BJ (cell line): ENCODE measurements at regions not wholly inside any gene's neighbourhood (a gene's known extent, or its start where the extent isn't known, plus 50 kb on each side); places are given as distances from the start of the nearest gene placed in this dataset.

Experiments used
- CTCF ChIA-PET: fragments of 350-600 bp; formaldehyde crosslinking; extraction: SDS; loops from one replicate; lab custom pipeline; 2021; ENCODE audit warnings: antibody characterized with exemption, inconsistent platforms; lab: Yijun Ruan, JAX
- POLR2A ChIA-PET: fragments of 300-600 bp; sonication (Branson Sonifier 250); formaldehyde crosslinking; extraction: SDS; loops from one replicate; lab custom pipeline; 2021; ENCODE audit warnings: antibody characterized with exemption; lab: Charles Lee
- DNase-seq: peaks from one replicate; pipeline ENCODE4 v3.0.0-alpha.2; 2011; ENCODE audit warnings: low read depth
- H3K27me3 ChIP-seq: 2 replicates; pipeline ENCODE4 v1.6.0; 2011; ENCODE audit warnings: low read length; ENCODE audit not compliant: control insufficient read depth, insufficient read depth
- H3K36me3 ChIP-seq: 2 replicates; pipeline ENCODE4 v1.5.1; 2011; ENCODE audit warnings: low read length; ENCODE audit not compliant: control insufficient read depth, insufficient read depth
- H3K4me3 ChIP-seq: 2 replicates; pipeline ENCODE4 v1.5.1; 2011; ENCODE audit warnings: low read depth, mild to moderate bottlenecking, control low read depth, low read length
- TF ChIP-seq, protein P1 (sequence below): IDR thresholded peaks from 2 replicates; pipeline ENCODE4 v1.5.1; 2011; ENCODE audit warnings: low read depth, mild to moderate bottlenecking, control low read depth, inconsistent platforms, low read length, moderate library complexity; ENCODE audit not compliant: insufficient read depth

DNA sequence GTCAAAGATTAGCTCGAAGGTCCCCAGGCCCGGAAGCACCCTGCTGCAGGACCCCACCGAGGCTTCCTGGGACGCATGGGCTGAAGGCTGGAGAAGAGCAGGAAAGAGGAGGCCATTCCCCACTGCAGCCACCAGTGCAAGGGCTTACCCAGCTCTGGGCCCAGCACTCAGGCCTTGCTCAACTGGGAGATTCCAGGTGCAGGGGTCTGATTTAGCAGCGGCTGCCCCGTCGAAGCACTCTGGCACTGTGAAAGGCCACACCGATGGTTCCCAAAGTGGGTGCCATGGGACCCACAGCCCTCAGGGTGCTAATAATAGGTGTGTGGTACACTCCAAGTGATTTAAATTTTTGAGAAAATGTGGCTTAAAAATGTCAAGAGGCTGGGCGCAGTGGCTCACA lies 130.9 kb downstream of the OAT start:
- H3K27me3 ChIP-seq: no peaks in the 10 kb centered on the region
- DNase-seq: no peak
- POLR2A ChIA-PET: no interaction called here
- H3K4me3 ChIP-seq: no peak overlapping the region
- TF ChIP-seq, protein P1, sequence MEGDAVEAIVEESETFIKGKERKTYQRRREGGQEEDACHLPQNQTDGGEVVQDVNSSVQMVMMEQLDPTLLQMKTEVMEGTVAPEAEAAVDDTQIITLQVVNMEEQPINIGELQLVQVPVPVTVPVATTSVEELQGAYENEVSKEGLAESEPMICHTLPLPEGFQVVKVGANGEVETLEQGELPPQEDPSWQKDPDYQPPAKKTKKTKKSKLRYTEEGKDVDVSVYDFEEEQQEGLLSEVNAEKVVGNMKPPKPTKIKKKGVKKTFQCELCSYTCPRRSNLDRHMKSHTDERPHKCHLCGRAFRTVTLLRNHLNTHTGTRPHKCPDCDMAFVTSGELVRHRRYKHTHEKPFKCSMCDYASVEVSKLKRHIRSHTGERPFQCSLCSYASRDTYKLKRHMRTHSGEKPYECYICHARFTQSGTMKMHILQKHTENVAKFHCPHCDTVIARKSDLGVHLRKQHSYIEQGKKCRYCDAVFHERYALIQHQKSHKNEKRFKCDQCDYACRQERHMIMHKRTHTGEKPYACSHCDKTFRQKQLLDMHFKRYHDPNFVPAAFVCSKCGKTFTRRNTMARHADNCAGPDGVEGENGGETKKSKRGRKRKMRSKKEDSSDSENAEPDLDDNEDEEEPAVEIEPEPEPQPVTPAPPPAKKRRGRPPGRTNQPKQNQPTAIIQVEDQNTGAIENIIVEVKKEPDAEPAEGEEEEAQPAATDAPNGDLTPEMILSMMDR: no peak
- CTCF ChIA-PET: interaction anchor here (0.7 kb wide), 1 partner anchor 162 kb away, joined by 3 read pairs; no protein-coding TSS in a partner anchor
- H3K36me3 ChIP-seq: no peaks in the 10 kb centered on the region

DNA sequence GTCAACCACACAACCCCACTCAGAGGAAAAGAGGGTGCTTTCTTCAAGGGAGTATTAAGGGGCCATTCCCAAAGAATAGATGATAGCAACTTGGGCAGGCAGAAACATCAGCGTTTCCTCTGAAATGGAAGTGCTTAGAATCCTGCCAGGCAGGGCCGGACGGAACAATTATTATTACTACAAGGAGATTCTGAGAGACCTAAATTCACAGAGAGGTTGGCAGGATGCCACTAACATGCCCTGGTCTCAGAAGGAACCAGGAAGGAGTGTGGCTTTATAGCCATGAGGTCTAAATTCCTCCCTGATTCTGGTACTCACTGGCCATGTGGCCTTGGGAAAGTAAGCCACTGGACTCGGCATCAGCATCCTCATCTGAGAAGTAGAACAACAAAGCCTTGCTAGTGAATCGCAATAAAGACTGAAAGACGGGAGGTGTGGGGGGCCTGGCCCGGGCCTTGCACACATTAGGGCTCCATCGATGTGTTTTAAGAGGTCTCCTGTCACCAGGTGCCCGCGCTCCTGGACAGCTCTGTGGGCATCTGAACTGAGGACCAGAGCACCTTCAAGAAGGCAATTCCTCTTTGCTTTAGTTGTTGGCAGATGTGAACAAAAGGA lies 131.5 kb downstream of the OAT start:
- POLR2A ChIA-PET: no interaction called here
- TF ChIP-seq, protein P1: no peak
- no peak for DNase-seq
- H3K4me3 ChIP-seq: no peak overlapping the region
- H3K27me3 ChIP-seq: no peaks in the 10 kb centered on the region
- H3K36me3 ChIP-seq: no peaks in the 10 kb centered on the region
- CTCF ChIA-PET: interaction anchor here (0.7 kb wide), 1 partner anchor 162 kb away, joined by 3 read pairs; no protein-coding TSS in a partner anchor

DNA sequence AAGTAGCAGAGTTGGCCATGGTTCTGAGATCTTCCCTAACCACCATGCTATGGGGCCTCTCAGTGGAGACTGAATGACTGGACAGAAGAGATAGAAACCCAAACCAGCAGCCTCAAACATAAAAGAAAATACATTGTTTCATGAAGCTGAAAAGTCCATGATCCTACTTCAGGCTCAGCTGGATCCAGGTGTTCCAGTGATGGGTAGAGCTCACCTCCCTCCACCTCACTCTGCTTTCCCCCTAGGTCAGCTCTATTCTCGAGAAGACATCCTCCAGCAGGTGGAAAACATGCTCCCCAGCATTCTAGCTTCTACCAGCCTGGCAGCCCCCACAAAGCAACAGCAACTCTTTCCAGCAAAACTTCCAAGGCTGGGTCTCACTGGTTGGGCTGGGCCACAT lies 132.1 kb downstream of the OAT start:
- Histone ChIP-seq H3K27me3 (no peaks in the 10 kb centered on the region), H3K4me3 (no peak overlapping the region), H3K36me3 (no peaks in the 10 kb centered on the region)
- TF ChIP-seq, protein P1: no peak
- CTCF ChIA-PET: no interaction called here
- POLR2A ChIA-PET: no interaction called here
- DNase-seq: no peak

DNA sequence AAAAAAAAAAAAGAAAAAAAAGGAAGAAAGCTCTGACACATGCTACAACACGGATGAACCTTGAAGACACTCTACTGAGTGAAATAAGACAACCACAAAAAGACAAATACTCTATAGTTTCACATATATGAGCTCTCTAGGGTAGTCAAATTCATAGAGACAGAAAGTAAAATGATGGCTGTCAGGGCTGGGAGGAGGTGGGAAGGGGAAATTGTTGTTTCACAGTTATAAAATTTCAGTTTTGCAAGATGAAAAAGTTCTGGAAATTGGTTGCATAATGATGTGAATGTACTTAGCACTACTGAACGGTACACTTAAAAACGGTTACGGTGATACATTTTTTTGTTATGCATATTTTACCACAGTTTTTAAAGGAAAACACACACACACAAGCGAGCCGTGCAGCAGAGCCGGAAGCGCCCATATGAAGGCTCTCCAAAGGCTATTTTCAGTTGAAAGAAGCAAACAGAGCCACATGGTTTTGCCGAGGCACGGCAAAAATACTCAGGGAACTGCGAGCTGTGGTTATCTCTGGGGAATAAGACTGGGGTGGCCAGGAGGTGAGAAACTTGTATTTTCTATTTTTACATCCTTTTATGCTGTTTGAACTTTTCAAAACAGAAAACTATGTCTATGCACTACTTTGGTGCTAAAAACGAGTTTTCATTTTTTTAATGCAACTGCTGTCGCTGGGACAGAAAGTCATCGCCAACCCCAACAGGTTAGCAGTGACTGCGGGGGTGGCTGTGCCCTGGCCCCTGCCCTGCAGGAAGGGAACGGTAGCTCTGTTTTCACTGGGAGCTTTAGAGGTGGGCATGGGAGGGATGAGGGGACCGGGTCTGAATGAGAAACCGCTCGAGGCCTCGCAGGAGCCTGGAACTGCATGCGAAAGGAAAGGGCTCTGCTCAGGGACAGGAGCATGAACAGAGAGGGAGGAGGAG lies 132.9 kb downstream of the OAT start:
- Histone ChIP-seq H3K36me3 (no peaks in the 10 kb centered on the region), H3K4me3 (no peak overlapping the region), H3K27me3 (no peaks in the 10 kb centered on the region)
- DNase-seq: no peak
- ChIA-PET CTCF (interaction anchor here (0.9 kb wide), 1 partner anchor 11 kb away, joined by 3 read pairs; no protein-coding TSS in a partner anchor), POLR2A (no interaction called here)
- TF ChIP-seq, protein P1: no peak

DNA sequence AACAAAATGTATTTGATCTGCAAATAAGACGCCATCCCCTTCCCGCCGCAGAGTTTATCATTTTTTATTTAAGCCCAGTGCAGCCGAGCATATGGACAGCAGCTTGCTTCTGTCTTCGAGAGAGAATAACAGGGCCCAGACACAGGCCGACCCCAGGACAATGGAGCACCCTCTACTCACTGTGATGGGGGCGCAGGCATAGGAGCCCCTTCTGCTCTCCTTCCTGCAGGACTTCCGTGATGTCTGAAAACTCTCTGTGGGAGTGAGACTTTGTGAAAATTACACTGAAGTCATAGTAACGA lies 134.8 kb downstream of the OAT start:
- no peaks in the 10 kb centered on the region for H3K36me3 ChIP-seq
- H3K27me3 ChIP-seq: no peaks in the 10 kb centered on the region; the same call in 1 of the 2 replicates
- TF ChIP-seq, protein P1: no peak
- no peak for DNase-seq
- no peak overlapping the region for H3K4me3 ChIP-seq
- ChIA-PET POLR2A (no interaction called here), CTCF (interaction anchor here (2.0 kb wide), 1 partner anchor 105 kb away, joined by 4 read pairs; no protein-coding TSS in a partner anchor)
